EL (cell line): ENCODE measurements at regions not wholly inside any gene's neighbourhood (a gene's known extent, or its start where the extent isn't known, plus 50 kb on each side); places are given as distances from the start of the nearest gene placed in this dataset.
"Not testable (repeated sequence)": the region's sequence is repeated elsewhere in the genome, so short reads cannot be mapped to it uniquely, and the experiment has no call there.

Experiments
- DNase-seq: peaks from one replicate; pipeline ENCODE4 v3.0.0-alpha.2; 2016

GRCh38 chr17:21470422-21470821, 94.3 kb downstream of the KCNJ12 start:
- DNase-seq, result not testable (repeated sequence)

GRCh38 chr17:21470861-21471260, 94.7 kb downstream of the KCNJ12 start:
- no peak for DNase-seq

GRCh38 chr17:21474815-21475214, 98.7 kb downstream of the KCNJ12 start:
- no peak for DNase-seq

GRCh38 chr17:21475571-21475970, 99.4 kb downstream of the KCNJ12 start:
- no peak for DNase-seq

GRCh38 chr17:21476867-21477266, 100.7 kb downstream of the KCNJ12 start:
- DNase-seq, result no peak

- no peak for DNase-seq
Observed at GRCh38 chr17:21482189-21482865, 106.2 kb downstream of the KCNJ12 start.

GRCh38 chr17:21488043-21488442, 111.9 kb downstream of the KCNJ12 start:
- not testable (repeated sequence) for DNase-seq

- DNase-seq, result no peak
Observed at GRCh38 chr17:21493993-21494392, 117.8 kb downstream of the KCNJ12 start.

GRCh38 chr17:21495281-21495680, 119.1 kb downstream of the KCNJ12 start:
- DNase-seq, result no peak

GRCh38 chr17:21500064-21500463, 123.9 kb downstream of the KCNJ12 start:
- DNase-seq, result no peak

GRCh38 chr17:21501927-21502700, 126.0 kb downstream of the KCNJ12 start:
- DNase-seq, result not testable (repeated sequence)

- DNase-seq, result no peak
Observed at GRCh38 chr17:21505819-21506815, 130.0 kb downstream of the KCNJ12 start.

- not testable (repeated sequence) for DNase-seq
Observed at GRCh38 chr17:21507806-21508205, 131.6 kb downstream of the KCNJ12 start.

- no peak for DNase-seq
Observed at GRCh38 chr17:21508211-21508610, 132.1 kb downstream of the KCNJ12 start.

- DNase-seq, result not testable (repeated sequence)
Observed at GRCh38 chr17:21509356-21509755, 133.2 kb downstream of the KCNJ12 start.

GRCh38 chr17:21510686-21511362, 134.7 kb downstream of the KCNJ12 start:
- no peak for DNase-seq

GRCh38 chr17:21511363-21512195, 135.4 kb downstream of the KCNJ12 start:
- peak; percentile 82 for DNase-seq

- no peak for DNase-seq
Observed at GRCh38 chr17:21512307-21513011, 136.3 kb downstream of the KCNJ12 start.

- peak; percentile 69 for DNase-seq
Observed at GRCh38 chr17:21513012-21513570, 136.9 kb downstream of the KCNJ12 start.

- DNase-seq, result not testable (repeated sequence)
Observed at GRCh38 chr17:21514567-21514966, 138.4 kb downstream of the KCNJ12 start.
